ENCODE measurements at regions not wholly inside any gene's neighbourhood (a gene's known extent, or its start where the extent isn't known, plus 50 kb on each side); places are given as distances from the start of the nearest gene placed in this dataset.

DNA sequence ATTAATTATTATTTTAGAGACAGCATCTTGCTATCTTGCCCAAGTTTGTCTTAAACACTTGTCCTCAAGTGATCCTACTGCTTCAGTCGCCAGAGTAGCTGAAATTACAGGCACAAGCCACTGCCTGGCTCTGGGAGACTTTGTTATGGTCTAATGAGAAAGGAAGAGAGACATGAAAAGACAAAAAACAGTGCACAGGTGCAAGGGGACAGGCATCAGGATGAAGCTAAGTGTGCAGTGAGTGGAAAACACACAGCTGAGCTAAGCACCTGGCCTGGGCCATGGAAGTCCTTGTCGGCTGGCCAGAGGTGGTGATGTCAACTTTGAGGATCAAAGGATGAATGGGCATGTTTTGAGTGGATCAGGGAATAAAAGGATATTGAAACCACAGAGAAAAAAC lies 102.7 kb downstream of the HS3ST1 start:
- TF ChIP-seq, protein P1, sequence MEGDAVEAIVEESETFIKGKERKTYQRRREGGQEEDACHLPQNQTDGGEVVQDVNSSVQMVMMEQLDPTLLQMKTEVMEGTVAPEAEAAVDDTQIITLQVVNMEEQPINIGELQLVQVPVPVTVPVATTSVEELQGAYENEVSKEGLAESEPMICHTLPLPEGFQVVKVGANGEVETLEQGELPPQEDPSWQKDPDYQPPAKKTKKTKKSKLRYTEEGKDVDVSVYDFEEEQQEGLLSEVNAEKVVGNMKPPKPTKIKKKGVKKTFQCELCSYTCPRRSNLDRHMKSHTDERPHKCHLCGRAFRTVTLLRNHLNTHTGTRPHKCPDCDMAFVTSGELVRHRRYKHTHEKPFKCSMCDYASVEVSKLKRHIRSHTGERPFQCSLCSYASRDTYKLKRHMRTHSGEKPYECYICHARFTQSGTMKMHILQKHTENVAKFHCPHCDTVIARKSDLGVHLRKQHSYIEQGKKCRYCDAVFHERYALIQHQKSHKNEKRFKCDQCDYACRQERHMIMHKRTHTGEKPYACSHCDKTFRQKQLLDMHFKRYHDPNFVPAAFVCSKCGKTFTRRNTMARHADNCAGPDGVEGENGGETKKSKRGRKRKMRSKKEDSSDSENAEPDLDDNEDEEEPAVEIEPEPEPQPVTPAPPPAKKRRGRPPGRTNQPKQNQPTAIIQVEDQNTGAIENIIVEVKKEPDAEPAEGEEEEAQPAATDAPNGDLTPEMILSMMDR (conservative IDR thresholded peaks at IDR 0.05): no peak
- H3K27ac ChIP-seq: no peak overlapping the region

DNA sequence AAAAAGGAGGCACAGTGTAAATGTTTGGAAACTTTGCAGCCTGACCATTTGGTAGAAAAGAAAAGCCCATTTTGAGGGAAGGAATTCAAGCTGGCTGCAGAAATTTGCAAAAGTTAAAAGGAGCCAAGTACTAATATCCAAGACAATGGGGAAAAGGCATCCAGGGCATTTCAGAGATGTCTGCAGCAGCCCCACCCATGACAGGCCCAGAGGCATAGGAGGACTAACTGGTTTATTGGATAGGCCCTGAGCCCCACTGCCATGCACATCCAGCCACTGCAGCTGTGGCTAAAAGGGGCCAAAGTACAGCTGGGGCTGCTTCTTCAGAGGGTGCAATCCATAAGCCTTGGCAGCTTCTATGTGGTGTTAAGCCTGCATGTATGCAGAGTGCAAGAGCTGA lies 104.9 kb downstream of the HS3ST1 start:
- no peak overlapping the region for H3K27ac ChIP-seq
- TF ChIP-seq, protein P1 (conservative IDR thresholded peaks at IDR 0.05): no peak

DNA sequence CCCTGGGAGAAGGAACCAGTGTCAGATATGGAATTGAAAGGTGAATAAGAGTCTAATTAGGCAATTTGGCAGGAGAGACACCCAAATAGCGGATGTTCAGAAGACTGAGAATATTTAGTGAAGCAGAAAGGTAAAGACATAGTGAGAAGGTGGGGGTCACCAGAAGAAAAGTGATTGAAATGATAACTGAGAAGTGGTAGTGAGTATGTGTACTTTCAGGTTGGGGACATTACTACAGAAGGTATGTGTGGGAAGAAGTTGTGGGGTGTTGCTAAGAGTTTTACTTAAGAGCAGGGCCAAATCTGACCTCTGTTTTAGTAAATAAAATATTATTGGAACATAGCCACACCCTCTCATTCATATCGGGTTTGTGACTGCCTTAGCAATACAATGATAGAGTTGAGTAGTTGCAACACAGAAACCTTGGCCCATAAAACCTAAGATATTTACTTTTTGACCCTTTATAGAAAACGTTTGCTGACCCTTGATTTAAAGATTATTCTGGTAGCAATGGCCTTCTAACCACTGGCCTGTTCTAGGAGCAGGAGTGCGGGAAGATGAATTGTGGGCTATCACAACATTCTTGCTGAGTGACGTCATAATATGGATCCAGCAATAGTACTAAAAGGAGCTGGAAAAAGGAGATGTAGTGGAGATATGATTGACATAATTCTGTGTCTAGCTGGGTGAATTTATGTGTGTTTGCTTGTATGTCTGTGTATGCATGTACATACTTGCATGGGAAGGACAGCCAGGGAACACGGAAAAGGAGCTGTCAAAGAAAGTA lies 115.3 kb downstream of the HS3ST1 start:
- no peak overlapping the region for H3K27ac ChIP-seq
- TF ChIP-seq, protein P1 (conservative IDR thresholded peaks at IDR 0.05): no peak

DNA sequence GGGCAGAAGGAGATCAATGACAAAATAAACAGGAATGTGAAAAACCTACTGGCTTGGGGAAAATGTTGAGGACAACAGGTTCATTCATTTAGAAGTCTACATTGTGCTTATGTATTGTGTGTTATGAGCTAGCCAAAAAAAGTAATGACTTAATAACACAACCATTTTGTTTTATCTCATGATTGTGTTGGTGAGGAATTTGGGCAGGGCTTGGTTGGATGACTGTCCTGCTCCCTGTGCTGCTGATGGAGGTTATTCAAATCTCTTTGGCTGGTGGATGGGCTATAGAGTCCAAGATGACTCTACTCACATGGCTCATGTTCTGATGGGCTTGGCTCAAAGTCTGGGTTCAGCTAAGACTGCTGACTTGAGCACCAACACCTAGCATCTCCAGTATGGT lies 116.3 kb downstream of the HS3ST1 start:
- TF ChIP-seq, protein P1 (conservative IDR thresholded peaks at IDR 0.05): no peak
- H3K27ac ChIP-seq: no peak overlapping the region

DNA sequence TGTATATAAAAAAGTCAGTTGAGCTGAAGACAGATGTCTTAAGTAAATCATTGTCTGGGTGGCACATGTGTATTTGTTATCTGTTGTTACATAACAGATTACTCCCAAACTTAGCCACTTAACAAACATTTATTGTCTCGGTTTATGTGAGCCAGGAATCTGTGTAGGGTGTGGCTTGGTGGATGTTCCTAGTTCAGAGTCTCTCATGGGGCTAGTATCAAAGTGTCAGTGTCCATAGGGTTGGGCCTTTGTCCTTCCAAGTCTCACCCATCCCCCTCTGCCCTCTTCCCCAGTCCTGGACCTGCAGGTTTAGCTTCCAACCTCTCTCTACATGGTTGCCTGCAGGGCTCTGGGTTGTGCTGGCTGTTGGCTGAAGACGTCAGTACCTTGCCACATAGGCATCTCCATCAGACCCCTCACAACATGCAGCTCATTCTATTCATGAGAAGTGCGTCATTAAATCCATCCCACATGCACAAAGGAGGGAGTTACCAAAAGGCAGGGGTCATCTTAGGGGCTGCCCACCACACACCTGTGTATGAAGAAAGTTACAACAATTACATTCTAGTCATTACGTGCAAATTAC lies 127.5 kb downstream of the HS3ST1 start:
- TF ChIP-seq, protein P1 (conservative IDR thresholded peaks at IDR 0.05): no peak

DNA sequence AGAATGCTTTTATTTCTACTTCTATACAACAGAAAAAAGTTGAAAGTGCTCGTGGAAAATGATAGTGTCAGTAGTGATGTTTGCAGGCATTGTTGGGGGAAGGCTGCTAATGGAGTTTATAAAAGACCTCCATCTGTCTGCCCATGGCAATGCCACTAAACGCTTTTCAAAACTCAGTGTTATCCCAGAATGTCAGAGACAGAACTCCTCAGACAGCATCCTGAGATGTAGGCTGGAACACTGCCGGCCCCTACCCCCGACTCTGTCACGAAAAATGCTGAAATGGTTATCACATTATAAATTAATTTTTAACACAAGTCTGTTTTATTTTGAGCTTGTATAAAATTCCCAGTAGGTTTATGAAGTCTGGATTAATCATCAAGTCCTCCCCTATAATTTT lies 128.9 kb downstream of the HS3ST1 start:
- no peak overlapping the region for H3K27ac ChIP-seq
- TF ChIP-seq, protein P1 (conservative IDR thresholded peaks at IDR 0.05): no peak

More for the DNA sequence above, 127.5 kb downstream of the HS3ST1 start:
- H3K27ac ChIP-seq: no peak overlapping the region

DNA sequence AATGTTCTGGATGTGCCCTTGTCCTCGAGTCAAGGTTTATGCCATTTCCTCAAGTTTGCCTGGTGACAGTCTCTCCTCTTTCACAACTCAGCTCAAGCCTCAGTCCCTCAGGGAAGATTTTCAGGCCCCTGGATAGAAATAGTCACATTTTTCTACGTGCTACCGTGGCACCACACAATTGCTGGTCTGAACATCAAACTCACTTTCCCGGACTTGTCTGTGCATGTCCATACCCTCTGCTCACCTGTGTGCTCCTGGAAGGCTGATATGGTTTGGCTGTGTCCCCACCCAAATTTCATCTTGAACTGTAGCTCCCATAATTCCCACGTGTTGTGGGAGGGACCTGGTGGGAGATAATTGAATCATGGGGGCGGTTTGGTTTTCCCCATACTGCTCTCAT lies 129.7 kb downstream of the HS3ST1 start:
- H3K27ac ChIP-seq: no peak overlapping the region
- TF ChIP-seq, protein P1 (conservative IDR thresholded peaks at IDR 0.05): no peak
